H9 (cell line): ENCODE measurements at regions not wholly inside any gene's neighbourhood (a gene's known extent, or its start where the extent isn't known, plus 50 kb on each side); places are given as distances from the start of the nearest gene placed in this dataset.

Experiments used
- DNase-seq: peaks from one replicate; pipeline ENCODE4 v3.0.0-alpha.2; 2017
- H2AFZ ChIP-seq: one replicate; pipeline ENCODE4 v1.6.1; 2013; ENCODE audit warnings: mild to moderate bottlenecking, low read length, control low read depth, moderate library complexity
- H2AK5ac ChIP-seq: 2 replicates; pipeline ENCODE4 v1.6.1; 2013; ENCODE audit warnings: low read length, control low read depth, mixed read lengths; ENCODE audit not compliant: insufficient read length
- H2BK120ac ChIP-seq: one replicate; pipeline ENCODE4 v1.6.1; 2013; ENCODE audit warnings: low read depth, mild to moderate bottlenecking, low read length, control low read depth, inconsistent platforms; ENCODE audit not compliant: poor library complexity, severe bottlenecking
- H2BK12ac ChIP-seq: 2 replicates; pipeline ENCODE4 v1.6.1; 2013; ENCODE audit warnings: low read length, control low read depth, mixed read lengths, low read depth; ENCODE audit not compliant: insufficient read length
- H2BK15ac ChIP-seq: 2 replicates; pipeline ENCODE4 v1.6.1; 2013; ENCODE audit warnings: low read depth, low read length, control low read depth
- H2BK20ac ChIP-seq: one replicate; pipeline ENCODE4 v1.6.1; 2013; ENCODE audit warnings: low read depth, mild to moderate bottlenecking, low read length, control low read depth, inconsistent platforms; ENCODE audit not compliant: poor library complexity, severe bottlenecking
- H2BK5ac ChIP-seq: 2 replicates; pipeline ENCODE4 v1.6.1; 2013; ENCODE audit warnings: low read length, control low read depth, mixed read lengths; ENCODE audit not compliant: insufficient read length
- H3K14ac ChIP-seq: 2 replicates; pipeline ENCODE4 v1.6.1; 2013; ENCODE audit warnings: low read length, control low read depth; ENCODE audit not compliant: insufficient read depth
- H3K18ac ChIP-seq: 2 replicates; pipeline ENCODE4 v1.6.1; 2013; ENCODE audit warnings: low read depth, mild to moderate bottlenecking, mixed read lengths, low read length, control low read depth; ENCODE audit not compliant: insufficient read length
- H3K23ac ChIP-seq: 2 replicates; pipeline ENCODE4 v1.6.1; 2013; ENCODE audit warnings: low read length, control low read depth, mixed read lengths, low read depth; ENCODE audit not compliant: insufficient read length
- H3K23me2 ChIP-seq: 2 replicates; pipeline ENCODE4 v1.6.1; 2013; ENCODE audit warnings: low read depth, mild to moderate bottlenecking, mixed read lengths, low read length, control low read depth; ENCODE audit not compliant: insufficient read length, poor library complexity, severe bottlenecking
- H3K27ac ChIP-seq: 2 replicates; pipeline ENCODE4 v1.5.1; 2013; ENCODE audit warnings: low read length, control low read depth, mixed read lengths, low read depth; ENCODE audit not compliant: insufficient read length
- H3K27me3 ChIP-seq: 2 replicates; pipeline ENCODE4 v1.6.1; 2013; ENCODE audit warnings: low read length, control low read depth, inconsistent platforms; ENCODE audit not compliant: insufficient read depth
- H3K4ac ChIP-seq: 2 replicates; pipeline ENCODE4 v1.6.1; 2013; ENCODE audit warnings: low read depth, mild to moderate bottlenecking, control low read depth, inconsistent platforms, low read length, moderate library complexity
- H3K4me1 ChIP-seq: 2 replicates; pipeline ENCODE4 v1.6.1; 2013; ENCODE audit warnings: low read length, control low read depth, inconsistent platforms; ENCODE audit not compliant: insufficient read depth
- H3K4me2 ChIP-seq: 2 replicates; pipeline ENCODE4 v1.6.1; 2013; ENCODE audit warnings: low read length, control low read depth, mixed read lengths; ENCODE audit not compliant: insufficient read length, insufficient read depth
- H3K56ac ChIP-seq: 2 replicates; pipeline ENCODE4 v1.6.1; 2013; ENCODE audit warnings: low read depth, mild to moderate bottlenecking, mixed read lengths, low read length, control low read depth; ENCODE audit not compliant: insufficient read length
- H3K79me1 ChIP-seq: 2 replicates; pipeline ENCODE4 v1.6.1; 2013; ENCODE audit warnings: low read depth, mild to moderate bottlenecking, moderate library complexity, low read length, control low read depth, inconsistent platforms; ENCODE audit not compliant: insufficient read depth, poor library complexity, severe bottlenecking
- H3K79me2 ChIP-seq: 2 replicates; pipeline ENCODE4 v1.6.1; 2013; ENCODE audit warnings: low read length, control low read depth, inconsistent platforms; ENCODE audit not compliant: insufficient read depth
- H3K9ac ChIP-seq: 2 replicates; pipeline ENCODE4 v1.6.1; 2013; ENCODE audit warnings: low read length, control low read depth, mixed read lengths; ENCODE audit not compliant: insufficient read length; ENCODE audit errors: extremely low read depth
- H3K9me3 ChIP-seq: one replicate; pipeline ENCODE4 v1.6.1; 2013; ENCODE audit warnings: low read depth, low read length, inconsistent platforms; ENCODE audit not compliant: control insufficient read depth
- H3T11ph ChIP-seq: one replicate; pipeline ENCODE4 v1.6.1; 2013; ENCODE audit warnings: mild to moderate bottlenecking, low read length, control low read depth, inconsistent platforms
- H4K20me1 ChIP-seq: one replicate; pipeline ENCODE4 v1.6.1; 2013; ENCODE audit not compliant: control insufficient read depth, insufficient read length, insufficient read depth
- H4K5ac ChIP-seq: 2 replicates; pipeline ENCODE4 v1.6.1; 2013; ENCODE audit warnings: low read depth, mild to moderate bottlenecking, mixed read lengths, low read length, control low read depth; ENCODE audit not compliant: insufficient read length
- H4K8ac ChIP-seq: replicated peaks from 2 replicates; pipeline ENCODE4 v1.6.1; 2013; ENCODE audit warnings: low read length, control low read depth, mixed read lengths, low read depth; ENCODE audit not compliant: insufficient read length
- H4K91ac ChIP-seq: 2 replicates; pipeline ENCODE4 v1.6.1; 2013; ENCODE audit warnings: low read depth, mild to moderate bottlenecking, moderate library complexity, mixed read lengths, low read length, control low read depth; ENCODE audit not compliant: insufficient read length
- H3K27ac Mint-ChIP-seq, 3 experiments: 2 replicates in 2 of 3; 3 replicates in 1 of 3; pipeline ENCODE4 v1.8.0; 2020 to 2021; ENCODE audit warnings: mixed read lengths in 3 of 3, mild to moderate bottlenecking in 1 of 3, moderate library complexity in 1 of 3
- H3K27me3 Mint-ChIP-seq: 2 replicates; pipeline ENCODE4 v1.8.0; 2021; ENCODE audit warnings: low read depth, mild to moderate bottlenecking, moderate library complexity, mixed read lengths
- H3K36me3 Mint-ChIP-seq, 3 experiments: 2 replicates in 2 of 3; 3 replicates in 1 of 3; pipeline ENCODE4 v1.8.0; 2020 to 2021; ENCODE audit warnings: low read depth in 3 of 3, mixed read lengths in 3 of 3; ENCODE audit not compliant: insufficient read depth in 1 of 3
- H3K4me1 Mint-ChIP-seq, 2 experiments: 2 replicates each; pipeline ENCODE4 v1.8.0; 2020; ENCODE audit warnings: mixed read lengths in 2 of 2
- H3K4me3 Mint-ChIP-seq, 2 experiments: 2 replicates in 1 of 2; 3 replicates in 1 of 2; pipeline ENCODE4 v1.8.0; 2020 to 2021; ENCODE audit warnings: mild to moderate bottlenecking in 2 of 2, mixed read lengths in 2 of 2, moderate library complexity in 1 of 2
- H3K9me3 Mint-ChIP-seq, 2 experiments: 2 replicates in 1 of 2; 3 replicates in 1 of 2; pipeline ENCODE4 v1.8.0; 2020; ENCODE audit warnings: mild to moderate bottlenecking in 2 of 2, mixed read lengths in 2 of 2, moderate library complexity in 1 of 2
- WGBS: extraction: QIAGEN DNeasy Blood & Tissue Kit; methylation state at CpG from one replicate; pipeline ENCODE4 v1.1.7; 2013; ENCODE audit warnings: missing lambda C conversion rate, low lambda C conversion rate, mixed read lengths; ENCODE audit not compliant: insufficient read length; ENCODE audit errors: extremely low coverage; 5-methylcytosine and 5-hydroxymethylcytosine counted together
- TF ChIP-seq, protein P1 (sequence below): fragments of 200-600 bp; sonication (generic); conservative IDR thresholded peaks from 3 replicates; pipeline ENCODE4 v1.8.0; 2021; ENCODE audit warnings: antibody characterized with exemption, mild to moderate bottlenecking

DNA sequence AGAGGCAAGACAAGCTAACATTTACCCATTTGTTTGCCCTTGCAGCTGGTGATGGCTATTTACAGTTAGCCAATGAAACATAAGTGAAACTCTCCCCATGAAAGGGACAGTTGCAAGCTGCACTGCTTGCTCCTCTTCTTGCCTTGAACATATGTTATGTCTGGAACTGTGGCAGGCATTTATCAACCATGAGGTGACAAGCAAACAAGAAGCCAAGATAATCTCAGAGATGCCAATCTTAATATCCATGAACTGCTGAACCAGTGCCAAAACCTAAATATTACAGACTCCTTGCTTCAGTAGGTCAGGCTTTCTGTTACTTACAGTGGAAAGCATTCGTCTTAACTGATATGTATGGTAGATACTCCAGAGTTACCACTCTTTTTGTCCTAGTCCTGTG lies 133.4 kb downstream of the ACTBL2 start:
- no peak overlapping the region for H3K4ac ChIP-seq

More for the DNA sequence above, 133.4 kb downstream of the ACTBL2 start:
- Histone ChIP-seq H2AFZ (no peak overlapping the region), H3K9me3 (no peaks in the 10 kb centered on the region), H3K4me2 (no peak overlapping the region), H3K18ac (no peak overlapping the region), H3K27me3 (no peaks in the 10 kb centered on the region), H2BK5ac (no peak overlapping the region), H3K14ac (no peak overlapping the region), H4K20me1 (no peaks in the 10 kb centered on the region), H2AK5ac (no peak overlapping the region), H2BK12ac (no peak overlapping the region), H4K8ac (no peak overlapping the region), H3K79me1 (no peaks in the 10 kb centered on the region), H2BK15ac (no peak overlapping the region), H3K4me1 (no peaks in the 10 kb centered on the region), H2BK120ac (no peak overlapping the region), H3K56ac (no peak overlapping the region), H2BK20ac (no peak overlapping the region), H3T11ph (no peak overlapping the region), H3K79me2 (no peaks in the 10 kb centered on the region), H3K23ac (no peak overlapping the region), H4K5ac (no peak overlapping the region), H4K91ac (no peak overlapping the region), H3K27ac (no peak overlapping the region), H3K23me2 (no peaks in the 10 kb centered on the region), H3K9ac (no peak overlapping the region)
- Mint-ChIP-seq H3K27ac (no peak overlapping the region), H3K4me3 (no peak overlapping the region), H3K9me3 (peaks cover 0 to 5% of the 10 kb centered on the region in 2 experiments; a peak in 1 of 5 replicates), H3K27me3 (no peaks in the 10 kb centered on the region), H3K4me1 (no peaks in the 10 kb centered on the region), H3K36me3 (no peaks in the 10 kb centered on the region)
- no CpG with 5 or more reads among the region's 1 CpG for whole genome bisulfite sequencing
- TF ChIP-seq, protein P1, sequence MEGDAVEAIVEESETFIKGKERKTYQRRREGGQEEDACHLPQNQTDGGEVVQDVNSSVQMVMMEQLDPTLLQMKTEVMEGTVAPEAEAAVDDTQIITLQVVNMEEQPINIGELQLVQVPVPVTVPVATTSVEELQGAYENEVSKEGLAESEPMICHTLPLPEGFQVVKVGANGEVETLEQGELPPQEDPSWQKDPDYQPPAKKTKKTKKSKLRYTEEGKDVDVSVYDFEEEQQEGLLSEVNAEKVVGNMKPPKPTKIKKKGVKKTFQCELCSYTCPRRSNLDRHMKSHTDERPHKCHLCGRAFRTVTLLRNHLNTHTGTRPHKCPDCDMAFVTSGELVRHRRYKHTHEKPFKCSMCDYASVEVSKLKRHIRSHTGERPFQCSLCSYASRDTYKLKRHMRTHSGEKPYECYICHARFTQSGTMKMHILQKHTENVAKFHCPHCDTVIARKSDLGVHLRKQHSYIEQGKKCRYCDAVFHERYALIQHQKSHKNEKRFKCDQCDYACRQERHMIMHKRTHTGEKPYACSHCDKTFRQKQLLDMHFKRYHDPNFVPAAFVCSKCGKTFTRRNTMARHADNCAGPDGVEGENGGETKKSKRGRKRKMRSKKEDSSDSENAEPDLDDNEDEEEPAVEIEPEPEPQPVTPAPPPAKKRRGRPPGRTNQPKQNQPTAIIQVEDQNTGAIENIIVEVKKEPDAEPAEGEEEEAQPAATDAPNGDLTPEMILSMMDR = no peak
- no peak for DNase-seq
